Vagina (tissue), 2 donors: ENCODE measurements at regions not wholly inside any gene's neighbourhood (a gene's known extent, or its start where the extent isn't known, plus 50 kb on each side); places are given as distances from the start of the nearest gene placed in this dataset.

Experiments
- CTCF ChIP-seq, 3 experiments: fragments of 450-650 bp in 2 of 3; fragments of 200-600 bp in 1 of 3; sonication (generic) in 1 of 3; IDR thresholded peaks; one replicate each; pipeline ENCODE4 v1.5.1; 2017 to 2019; ENCODE audit warnings: antibody characterized with exemption in 3 of 3, mild to moderate bottlenecking in 2 of 3, moderate library complexity in 2 of 3
- POLR2A ChIP-seq, 2 donors: fragments of 450-650 bp; IDR thresholded peaks; one replicate each; pipeline ENCODE4 v1.6.1; 2017; ENCODE audit warnings: antibody characterized with exemption in 2 of 2, mild to moderate bottlenecking in 2 of 2, moderate library complexity in 2 of 2

GRCh38 chr4:44872246-44872645 is 145.9 kb upstream of the GNPDA2 start:
- TF ChIP-seq POLR2A (IDR thresholded peaks at IDR 0.05) (no peak), CTCF (IDR thresholded peaks at IDR 0.05) (no peak)
